Stomach (tissue), 8 donors: ENCODE measurements at regions not wholly inside any gene's neighbourhood (a gene's known extent, or its start where the extent isn't known, plus 50 kb on each side); places are given as distances from the start of the nearest gene placed in this dataset.

Experiments used
- DNase-seq, 2 donors: peaks; one replicate each; pipeline versions ENCODE4 v3.0.0 to v3.0.0-alpha.2; 2013 to 2019
- H3K27ac ChIP-seq, 5 donors: fragments of 200-600 bp in 4 of 5; sonication (generic) in 4 of 5; one replicate each; pipeline ENCODE4 v1.5.1; 2013 to 2019; ENCODE audit warnings: mild to moderate bottlenecking in 1 of 5, moderate library complexity in 1 of 5
- H3K27me3 ChIP-seq, 3 donors: fragments of 200-600 bp; sonication (generic); one replicate each; pipeline ENCODE4 v1.5.1; 2017 to 2019; ENCODE audit warnings: mixed run types in 1 of 3
- H3K36me3 ChIP-seq, 4 donors: fragments of 200-600 bp; sonication (generic); 1 replicate in 3 of 4; 2 replicates in 1 of 4; pipeline ENCODE4 v1.5.1; 2016 to 2019
- H3K4me1 ChIP-seq, 4 donors: fragments of 200-600 bp; sonication (generic); one replicate each; pipeline ENCODE4 v1.5.1; 2016 to 2019
- H3K4me3 ChIP-seq, 4 donors: fragments of 200-600 bp; sonication (generic) in 3 of 4; one replicate each; pipeline ENCODE4 v1.5.1; 2016 to 2019; ENCODE audit warnings: mild to moderate bottlenecking in 1 of 4
- H3K9me3 ChIP-seq, 4 donors: fragments of 200-600 bp; sonication (generic); one replicate each; pipeline ENCODE4 v1.5.1; 2016 to 2019
- CTCF ChIP-seq, 7 experiments: fragments of 450-650 bp in 4 of 7; fragments of 200-600 bp in 3 of 7; sonication (generic) in 3 of 7; IDR thresholded peaks; one replicate each; pipeline ENCODE4 v1.5.1; 2016 to 2019; ENCODE audit warnings: antibody characterized with exemption in 7 of 7, control low read depth in 2 of 7, mild to moderate bottlenecking in 1 of 7
- EP300 ChIP-seq: sonication (generic); formaldehyde crosslinking; IDR thresholded peaks from one replicate; pipeline ENCODE4 v1.6.1; 2017; ENCODE audit warnings: antibody characterized with exemption
- POLR2A ChIP-seq, 4 donors: fragments of 450-650 bp; IDR thresholded peaks; one replicate each; pipeline ENCODE4 v1.6.1; 2016; ENCODE audit warnings: antibody characterized with exemption in 4 of 4, control low read depth in 2 of 4, mild to moderate bottlenecking in 1 of 4, moderate library complexity in 1 of 4
- POLR2AphosphoS5 ChIP-seq, 3 donors: sonication (generic); formaldehyde crosslinking; IDR thresholded peaks; one replicate each; pipeline ENCODE4 v1.6.1; 2016; ENCODE audit warnings: antibody characterized with exemption in 3 of 3
- WGBS, 5 donors: extraction: QIAGEN DNeasy Blood & Tissue Kit in 3 of 5; methylation state at CpG; one replicate each; pipeline versions ENCODE4 v1.1.5 to v1.1.7; 2013 to 2018; 5-methylcytosine and 5-hydroxymethylcytosine counted together
- intact Hi-C: fragments of 100-400 bp; cut with DNase I; formaldehyde crosslinking; loops from one replicate; pipeline ENCODE4 v1.15.1; 2023; ENCODE audit warnings: low total_unique reads
- donor health status: healthy with polysubstance abuse.
- donor health status: Bipolar disorder and iron deficiency.
- donor health status: healthy.

DNA sequence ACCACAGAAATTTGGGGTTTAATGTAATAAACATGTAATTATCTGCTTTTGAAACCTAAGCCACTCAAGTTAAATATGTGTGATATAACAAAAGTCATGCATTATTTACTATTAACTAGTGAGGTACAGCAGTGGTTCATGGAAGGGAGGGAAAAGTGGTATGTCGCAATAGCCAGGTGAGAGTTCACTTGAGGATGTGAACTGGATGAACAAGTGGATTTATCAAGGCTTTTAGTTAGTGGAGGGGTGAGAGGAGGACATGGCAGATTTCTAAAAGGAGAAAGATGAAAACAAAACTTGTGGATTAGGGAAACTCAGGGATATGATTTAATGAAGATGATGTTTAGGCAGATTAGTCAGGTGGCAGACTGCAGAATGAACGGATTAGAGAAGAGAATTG lies 141.3 kb upstream of the NFIB start:
- intact Hi-C loops = no loop called here
- H3K27me3 ChIP-seq = no peaks in the 10 kb centered on the region
- DNase-seq = no peak
- WGBS, 5 donors = 71 to 81% (median 78%) methylated on average over 2 of the region's 2 CpGs
- H3K27ac ChIP-seq = no peak overlapping the region
- H3K4me3 ChIP-seq = no peak overlapping the region
- no peaks in the 10 kb centered on the region for H3K36me3 ChIP-seq
- TF ChIP-seq CTCF (IDR thresholded peaks at IDR 0.05) (no peak), POLR2A (IDR thresholded peaks at IDR 0.05) (no peak), POLR2AphosphoS5 (IDR thresholded peaks at IDR 0.05) (no peak), EP300 (no peak)
- H3K9me3 ChIP-seq = no peaks in the 10 kb centered on the region
- no peaks in the 10 kb centered on the region for H3K4me1 ChIP-seq

- H3K9me3 ChIP-seq = no peaks in the 10 kb centered on the region
- H3K4me3 ChIP-seq = no peak overlapping the region
- H3K27me3 ChIP-seq = no peaks in the 10 kb centered on the region
- intact Hi-C loops = no loop called here
- DNase-seq = no peak
- no peak overlapping the region for H3K27ac ChIP-seq
- H3K4me1 ChIP-seq = no peaks in the 10 kb centered on the region
- TF ChIP-seq POLR2AphosphoS5 (IDR thresholded peaks at IDR 0.05) (no peak), POLR2A (IDR thresholded peaks at IDR 0.05) (no peak), CTCF (IDR thresholded peaks at IDR 0.05) (no peak), EP300 (no peak)
- H3K36me3 ChIP-seq = no peaks in the 10 kb centered on the region
These were observed 139.3 kb upstream of the NFIB start for GRCh38 chr9:14453286-14453685.

- Histone ChIP-seq H3K36me3 (no peaks in the 10 kb centered on the region), H3K27ac (no peak overlapping the region), H3K4me3 (no peak overlapping the region), H3K9me3 (peaks cover 0 to under 1% (median 0%) of the 10 kb centered on the region in 4 donors), H3K27me3 (no peaks in the 10 kb centered on the region), H3K4me1 (no peaks in the 10 kb centered on the region)
- WGBS, 5 donors = 11 to 28% (median 21%) methylated on average over 1 of the region's 1 CpG
- intact Hi-C loops = no loop called here
- DNase-seq = no peak
- no peak for TF ChIP-seq EP300
These were observed 138.6 kb upstream of the NFIB start for GRCh38 chr9:14452539-14452938.

- no peak for TF ChIP-seq POLR2A (IDR thresholded peaks at IDR 0.05)
- TF ChIP-seq CTCF (IDR thresholded peaks at IDR 0.05) = no peak
- TF ChIP-seq POLR2AphosphoS5 (IDR thresholded peaks at IDR 0.05) = no peak
- peaks cover 0 to 5% (median 0%) of the 10 kb centered on the region in 4 donors for H3K9me3 ChIP-seq
- no peaks in the 10 kb centered on the region for H3K27me3 ChIP-seq
- H3K4me3 ChIP-seq = no peak overlapping the region
- intact Hi-C loops = no loop called here
- no peaks in the 10 kb centered on the region for H3K4me1 ChIP-seq
- 54 to 65% (median 59%) methylated on average over 4 of the region's 4 CpGs for WGBS, 5 donors
- H3K36me3 ChIP-seq = no peaks in the 10 kb centered on the region
- DNase-seq = no peak
- H3K27ac ChIP-seq = no peak overlapping the region
These were observed 138.0 kb upstream of the NFIB start for GRCh38 chr9:14451949-14452348.

DNA sequence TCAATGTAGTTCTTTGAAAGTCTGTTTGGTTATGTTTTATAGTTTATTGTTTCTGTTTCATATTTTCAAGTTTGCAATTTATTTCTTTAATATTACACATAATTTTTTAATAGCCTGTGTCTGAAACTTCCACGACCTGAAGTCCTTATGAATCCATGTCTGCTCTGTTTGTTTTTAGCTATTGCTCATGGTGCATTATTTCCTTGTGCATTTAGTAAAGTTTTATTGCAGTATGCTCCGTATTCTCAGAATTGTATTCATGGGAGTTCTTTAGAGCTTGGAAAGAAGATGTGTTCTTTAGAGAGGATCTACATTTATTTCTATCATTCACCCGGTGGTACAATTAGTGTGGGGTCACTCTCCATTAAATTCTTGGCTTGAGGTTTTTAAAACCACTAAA lies 133.2 kb upstream of the NFIB start:
- Histone ChIP-seq H3K4me1 (no peaks in the 10 kb centered on the region), H3K27ac (no peak overlapping the region), H3K36me3 (no peaks in the 10 kb centered on the region), H3K27me3 (no peaks in the 10 kb centered on the region), H3K9me3 (peaks cover 0 to 5% (median 0%) of the 10 kb centered on the region in 4 donors), H3K4me3 (no peak overlapping the region)
- intact Hi-C loops = no loop called here
- no peak for TF ChIP-seq POLR2A (IDR thresholded peaks at IDR 0.05)
- no peak for TF ChIP-seq CTCF (IDR thresholded peaks at IDR 0.05)
- TF ChIP-seq EP300 = no peak
- TF ChIP-seq POLR2AphosphoS5 (IDR thresholded peaks at IDR 0.05) = no peak
- DNase-seq = no peak
- 64 to 82% (median 71%) methylated on average over 3 of the region's 3 CpGs for WGBS, 5 donors
